KMS-11 (cell line): ENCODE measurements at regions not wholly inside any gene's neighbourhood (a gene's known extent, or its start where the extent isn't known, plus 50 kb on each side); places are given as distances from the start of the nearest gene placed in this dataset.

Source experiments
- H2AFZ ChIP-seq: fragments of 200-600 bp; sonication (generic); 2 replicates; pipeline ENCODE4 v1.6.1; 2016; ENCODE audit warnings: antibody characterized with exemption, mixed run types, low read depth
- H3K27ac ChIP-seq: fragments of 200-600 bp; sonication (generic); 2 replicates; pipeline ENCODE4 v1.6.1; 2016; ENCODE audit warnings: mild to moderate bottlenecking, mixed run types
- H3K27me3 ChIP-seq: fragments of 200-600 bp; sonication (generic); 2 replicates; pipeline ENCODE4 v1.6.1; 2017; ENCODE audit warnings: mild to moderate bottlenecking, low read depth, mixed run types, moderate library complexity; ENCODE audit not compliant: insufficient read depth
- H3K36me3 ChIP-seq: fragments of 200-600 bp; sonication (generic); 2 replicates; pipeline ENCODE4 v1.6.1; 2017; ENCODE audit warnings: mild to moderate bottlenecking, mixed run types; ENCODE audit not compliant: insufficient read depth
- H3K4me1 ChIP-seq: fragments of 200-600 bp; sonication (generic); 2 replicates; pipeline ENCODE4 v1.6.1; 2016; ENCODE audit warnings: mild to moderate bottlenecking, low read depth, mixed run types; ENCODE audit not compliant: poor library complexity, severe bottlenecking
- H3K4me2 ChIP-seq: fragments of 200-600 bp; sonication (generic); 2 replicates; pipeline ENCODE4 v1.7.0; 2016; ENCODE audit warnings: mild to moderate bottlenecking, mixed run types
- H3K4me3 ChIP-seq: fragments of 200-600 bp; sonication (generic); IDR thresholded peaks from 2 replicates; pipeline ENCODE4 v1.6.1; 2017; ENCODE audit warnings: low read depth, low read length, mixed read lengths; ENCODE audit not compliant: insufficient read depth
- H3K79me2 ChIP-seq: fragments of 200-600 bp; sonication (generic); 2 replicates; pipeline ENCODE4 v1.6.1; 2016; ENCODE audit warnings: low read depth, mixed run types; ENCODE audit not compliant: insufficient read depth
- H3K9ac ChIP-seq: fragments of 200-600 bp; sonication (generic); 2 replicates; pipeline ENCODE4 v1.6.1; 2016; ENCODE audit warnings: mild to moderate bottlenecking, mixed run types
- H4K20me1 ChIP-seq: fragments of 200-600 bp; sonication (generic); 2 replicates; pipeline ENCODE4 v1.6.1; 2016; ENCODE audit warnings: mild to moderate bottlenecking, mixed run types; ENCODE audit not compliant: insufficient read depth
- TF ChIP-seq, protein P1 (sequence below): fragments of 200-600 bp; sonication (generic); conservative IDR thresholded peaks from 2 replicates; pipeline ENCODE4 v1.6.1; 2017; ENCODE audit warnings: low read depth, mild to moderate bottlenecking, antibody characterized with exemption, low read length, moderate library complexity, mixed read lengths

DNA sequence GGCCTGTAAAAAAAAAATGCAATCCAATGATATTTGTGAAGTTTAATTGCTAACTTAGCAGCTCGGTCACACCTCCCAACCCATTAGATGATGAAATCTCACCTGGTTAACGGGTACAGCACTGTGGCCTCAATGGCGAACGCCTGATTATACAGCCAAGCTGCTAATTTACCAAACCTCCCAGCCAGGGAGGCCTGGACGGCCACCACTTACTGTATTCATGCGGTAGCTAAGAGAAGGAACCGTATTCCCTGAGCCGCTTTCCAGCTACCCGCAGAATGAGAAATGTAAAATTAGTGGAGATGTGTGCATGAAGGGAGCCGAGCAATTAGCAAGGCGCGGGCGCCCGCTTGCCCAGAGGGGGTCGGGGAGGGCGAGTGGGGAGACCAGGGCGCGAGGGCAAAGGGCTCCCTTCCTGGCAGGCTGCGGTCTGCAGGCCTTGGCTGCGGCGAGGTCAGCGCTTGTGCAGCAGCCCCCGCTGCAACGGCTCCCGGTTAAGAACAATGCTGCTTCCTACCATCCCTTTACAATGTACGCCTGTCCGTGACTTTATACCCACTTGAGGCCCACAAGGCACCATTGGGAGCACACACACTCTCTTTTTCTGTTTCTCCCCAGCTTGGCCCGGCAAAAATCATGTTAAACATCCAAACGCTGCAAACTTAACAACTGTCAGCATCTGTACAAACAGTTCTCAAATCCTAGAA is 70.4 kb upstream of the TBCA start:
- TF ChIP-seq, protein P1, sequence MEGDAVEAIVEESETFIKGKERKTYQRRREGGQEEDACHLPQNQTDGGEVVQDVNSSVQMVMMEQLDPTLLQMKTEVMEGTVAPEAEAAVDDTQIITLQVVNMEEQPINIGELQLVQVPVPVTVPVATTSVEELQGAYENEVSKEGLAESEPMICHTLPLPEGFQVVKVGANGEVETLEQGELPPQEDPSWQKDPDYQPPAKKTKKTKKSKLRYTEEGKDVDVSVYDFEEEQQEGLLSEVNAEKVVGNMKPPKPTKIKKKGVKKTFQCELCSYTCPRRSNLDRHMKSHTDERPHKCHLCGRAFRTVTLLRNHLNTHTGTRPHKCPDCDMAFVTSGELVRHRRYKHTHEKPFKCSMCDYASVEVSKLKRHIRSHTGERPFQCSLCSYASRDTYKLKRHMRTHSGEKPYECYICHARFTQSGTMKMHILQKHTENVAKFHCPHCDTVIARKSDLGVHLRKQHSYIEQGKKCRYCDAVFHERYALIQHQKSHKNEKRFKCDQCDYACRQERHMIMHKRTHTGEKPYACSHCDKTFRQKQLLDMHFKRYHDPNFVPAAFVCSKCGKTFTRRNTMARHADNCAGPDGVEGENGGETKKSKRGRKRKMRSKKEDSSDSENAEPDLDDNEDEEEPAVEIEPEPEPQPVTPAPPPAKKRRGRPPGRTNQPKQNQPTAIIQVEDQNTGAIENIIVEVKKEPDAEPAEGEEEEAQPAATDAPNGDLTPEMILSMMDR = no peak
- H2AFZ ChIP-seq = no peak overlapping the region
- no peaks in the 10 kb centered on the region for H3K79me2 ChIP-seq
- no peaks in the 10 kb centered on the region for H3K36me3 ChIP-seq
- H3K27me3 ChIP-seq = no peaks in the 10 kb centered on the region
- no peak overlapping the region for H3K4me3 ChIP-seq
- H3K27ac ChIP-seq = no peak overlapping the region
- H3K4me1 ChIP-seq = no peaks in the 10 kb centered on the region
- H3K4me2 ChIP-seq = no peak overlapping the region
- no peak overlapping the region for H3K9ac ChIP-seq
- no peaks in the 10 kb centered on the region for H4K20me1 ChIP-seq

DNA sequence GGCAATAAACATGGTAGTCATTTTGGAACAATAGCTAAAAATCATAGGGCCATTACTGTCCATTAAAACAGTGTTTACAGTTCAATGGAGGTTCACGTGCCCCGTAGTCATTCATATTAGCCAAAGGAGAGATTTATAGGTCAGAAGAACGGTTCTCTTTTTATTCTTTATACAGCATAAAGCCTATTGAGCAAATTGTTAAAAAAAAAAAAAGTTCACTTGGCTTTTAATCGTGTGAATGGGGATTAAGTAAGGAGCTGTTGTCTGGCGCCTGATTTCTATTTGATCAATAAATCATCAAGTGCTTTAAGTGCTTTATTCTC is 69.1 kb upstream of the TBCA start:
- H2AFZ ChIP-seq = no peak overlapping the region
- no peaks in the 10 kb centered on the region for H4K20me1 ChIP-seq
- TF ChIP-seq, protein P1 = no peak
- no peaks in the 10 kb centered on the region for H3K27me3 ChIP-seq
- H3K79me2 ChIP-seq = no peaks in the 10 kb centered on the region
- no peak overlapping the region for H3K4me3 ChIP-seq
- no peak overlapping the region for H3K4me2 ChIP-seq
- no peak overlapping the region for H3K27ac ChIP-seq
- H3K4me1 ChIP-seq = no peaks in the 10 kb centered on the region
- no peaks in the 10 kb centered on the region for H3K36me3 ChIP-seq
- H3K9ac ChIP-seq = no peak overlapping the region

DNA sequence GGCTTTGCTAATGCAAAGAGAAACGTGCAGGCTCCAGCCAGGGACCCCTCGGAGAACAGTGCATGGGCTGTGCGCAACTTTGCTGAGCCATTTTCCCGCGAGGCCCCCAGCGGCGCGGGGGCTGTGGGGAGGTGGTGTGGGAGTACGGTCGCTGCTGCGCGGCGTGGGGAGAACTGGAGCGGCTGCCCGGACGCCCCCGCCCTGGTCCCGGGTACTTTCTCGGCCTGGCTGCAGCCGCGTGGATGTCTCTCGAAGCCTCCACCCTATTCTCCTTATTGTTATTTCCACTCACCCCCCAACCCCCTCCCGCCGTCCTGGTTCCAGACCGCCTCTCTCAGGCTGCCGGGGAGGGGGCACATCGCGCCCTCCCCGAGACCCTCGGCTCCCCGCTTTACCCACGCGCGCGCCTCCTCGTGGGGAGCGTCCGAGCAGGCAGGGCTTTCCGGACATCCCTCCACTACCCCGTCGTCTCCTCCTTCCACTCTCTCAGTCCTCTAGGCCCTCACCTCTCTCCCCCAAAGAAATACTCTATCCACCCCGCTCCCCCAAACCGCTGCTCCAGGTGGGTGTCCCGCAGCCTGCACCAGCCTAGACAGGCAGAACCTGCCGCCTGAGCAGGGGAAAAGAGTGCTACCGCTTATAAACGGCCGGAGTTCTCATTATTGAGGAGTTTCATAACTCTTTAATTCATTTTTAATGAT is 68.6 kb upstream of the TBCA start:
- H4K20me1 ChIP-seq = no peaks in the 10 kb centered on the region
- H3K27ac ChIP-seq = no peak overlapping the region
- TF ChIP-seq, protein P1 = no peak
- no peaks in the 10 kb centered on the region for H3K36me3 ChIP-seq
- no peaks in the 10 kb centered on the region for H3K4me1 ChIP-seq
- H3K79me2 ChIP-seq = no peaks in the 10 kb centered on the region
- H3K4me2 ChIP-seq = no peak overlapping the region
- no peak overlapping the region for H3K4me3 ChIP-seq
- no peak overlapping the region for H3K9ac ChIP-seq
- H2AFZ ChIP-seq = no peak overlapping the region
- no peaks in the 10 kb centered on the region for H3K27me3 ChIP-seq

DNA sequence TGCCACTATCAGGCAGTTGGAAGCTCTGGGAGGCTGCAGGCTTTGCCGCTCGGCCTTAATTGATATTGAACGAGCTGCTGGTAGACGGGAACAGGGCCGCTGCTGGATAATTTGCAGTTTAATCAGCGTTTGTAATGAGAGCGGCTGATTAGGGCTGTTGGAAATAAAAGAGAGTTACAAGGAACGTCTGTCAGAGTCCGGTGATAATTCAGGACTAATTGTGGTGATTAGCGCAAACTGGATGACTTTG is 68.2 kb upstream of the TBCA start:
- no peak overlapping the region for H3K4me2 ChIP-seq
- H3K27me3 ChIP-seq = no peaks in the 10 kb centered on the region
- H3K4me3 ChIP-seq = no peak overlapping the region

More for the DNA sequence above, 68.2 kb upstream of the TBCA start:
- H4K20me1 ChIP-seq = no peaks in the 10 kb centered on the region
- H3K9ac ChIP-seq = no peak overlapping the region
- H3K36me3 ChIP-seq = no peaks in the 10 kb centered on the region
- TF ChIP-seq, protein P1 = no peak
- H3K79me2 ChIP-seq = no peaks in the 10 kb centered on the region
- H3K4me1 ChIP-seq = no peaks in the 10 kb centered on the region
- no peak overlapping the region for H3K27ac ChIP-seq
- H2AFZ ChIP-seq = no peak overlapping the region
